Mucosa of descending colon (tissue), 3 donors: ENCODE measurements at regions not wholly inside any gene's neighbourhood (a gene's known extent, or its start where the extent isn't known, plus 50 kb on each side); places are given as distances from the start of the nearest gene placed in this dataset.
A peak's percentile ranks its signal among the peaks of the same experiment; 100 is the strongest.

Experiments used
- ATAC-seq: fragments of 200-7000 bp; cut with Tn5 transposase; one replicate; pipeline ENCODE4 v1.9.1; 2020; ENCODE audit warnings: mild to moderate bottlenecking, moderate library complexity
- DNase-seq, 3 donors: peaks; one replicate each; pipeline ENCODE4 v3.0.0-alpha.2; 2020
- H3K36me3 ChIP-seq: fragments of 200-600 bp; one replicate; pipeline ENCODE4 v1.8.0; 2021; ENCODE audit warnings: low read depth, mild to moderate bottlenecking
- H3K4me1 ChIP-seq: fragments of 200-600 bp; one replicate; pipeline ENCODE4 v1.8.0; 2021; ENCODE audit warnings: low read depth, mild to moderate bottlenecking
- H3K4me3 ChIP-seq: fragments of 200-600 bp; one replicate; pipeline ENCODE4 v1.8.0; 2021; ENCODE audit warnings: mild to moderate bottlenecking
- H3K9me3 ChIP-seq: fragments of 200-600 bp; one replicate; pipeline ENCODE4 v1.8.0; 2021; ENCODE audit warnings: mild to moderate bottlenecking
- intact Hi-C, 2 donors: fragments of 100-400 bp; cut with DNase I in 1 of 2; cut with micrococcal nuclease in 1 of 2; formaldehyde crosslinking; loops; one replicate each; pipeline versions ENCODE4 v1.11.0 to v1.11.1; 2022; cut with DNase I, micrococcal nuclease
- TF ChIP-seq, protein P1 (sequence below): fragments of 200-600 bp; IDR thresholded peaks from one replicate; pipeline ENCODE4 v1.8.0; 2022; ENCODE audit warnings: antibody characterized with exemption, mild to moderate bottlenecking
- donor health status: DM: no; HTN: no; CAD: no; lungs with moderate emphysema.
- donor health status: DM: no; HTN: no; CAD: no.
- donor health status: DM: no; HTN: yes; CAD: no.

- no peaks in the 10 kb centered on the region for H3K36me3 ChIP-seq
- intact Hi-C loops, result no loop called here
- no peaks in the 10 kb centered on the region for H3K4me1 ChIP-seq
- H3K9me3 ChIP-seq, result no peaks in the 10 kb centered on the region
- DNase-seq (no peak), ATAC-seq (no peak)
- TF ChIP-seq, protein P1, sequence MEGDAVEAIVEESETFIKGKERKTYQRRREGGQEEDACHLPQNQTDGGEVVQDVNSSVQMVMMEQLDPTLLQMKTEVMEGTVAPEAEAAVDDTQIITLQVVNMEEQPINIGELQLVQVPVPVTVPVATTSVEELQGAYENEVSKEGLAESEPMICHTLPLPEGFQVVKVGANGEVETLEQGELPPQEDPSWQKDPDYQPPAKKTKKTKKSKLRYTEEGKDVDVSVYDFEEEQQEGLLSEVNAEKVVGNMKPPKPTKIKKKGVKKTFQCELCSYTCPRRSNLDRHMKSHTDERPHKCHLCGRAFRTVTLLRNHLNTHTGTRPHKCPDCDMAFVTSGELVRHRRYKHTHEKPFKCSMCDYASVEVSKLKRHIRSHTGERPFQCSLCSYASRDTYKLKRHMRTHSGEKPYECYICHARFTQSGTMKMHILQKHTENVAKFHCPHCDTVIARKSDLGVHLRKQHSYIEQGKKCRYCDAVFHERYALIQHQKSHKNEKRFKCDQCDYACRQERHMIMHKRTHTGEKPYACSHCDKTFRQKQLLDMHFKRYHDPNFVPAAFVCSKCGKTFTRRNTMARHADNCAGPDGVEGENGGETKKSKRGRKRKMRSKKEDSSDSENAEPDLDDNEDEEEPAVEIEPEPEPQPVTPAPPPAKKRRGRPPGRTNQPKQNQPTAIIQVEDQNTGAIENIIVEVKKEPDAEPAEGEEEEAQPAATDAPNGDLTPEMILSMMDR, result no peak
- no peak overlapping the region for H3K4me3 ChIP-seq
Measured at GRCh38 chr7:83857691-83858090, 208.8 kb upstream of the SEMA3E start.

DNA sequence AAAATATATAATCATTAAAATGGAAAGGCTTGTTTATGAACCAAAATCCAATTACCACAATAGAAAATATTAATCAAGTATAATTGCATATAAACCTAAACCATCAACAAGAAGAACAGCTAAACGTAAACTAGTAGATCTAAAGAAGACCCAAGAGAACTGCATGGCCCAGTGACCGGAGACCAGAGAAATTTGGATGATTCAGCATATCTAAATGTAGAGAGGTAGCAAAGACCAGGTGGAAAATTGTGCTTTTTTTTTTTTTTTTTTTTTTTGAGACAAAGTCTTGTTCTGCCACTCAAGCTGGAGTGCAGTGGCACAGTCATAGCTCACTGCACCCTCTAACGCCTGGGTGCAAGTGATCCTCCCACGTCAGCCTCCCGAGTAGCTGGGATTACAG, 207.2 kb upstream of the SEMA3E start:
- ATAC-seq (no peak), DNase-seq (no peak)
- TF ChIP-seq, protein P1, result no peak
- no peaks in the 10 kb centered on the region for H3K36me3 ChIP-seq
- H3K9me3 ChIP-seq, result no peaks in the 10 kb centered on the region
- H3K4me3 ChIP-seq, result no peak overlapping the region
- H3K4me1 ChIP-seq, result no peaks in the 10 kb centered on the region
- intact Hi-C loops, result no loop called here

DNA sequence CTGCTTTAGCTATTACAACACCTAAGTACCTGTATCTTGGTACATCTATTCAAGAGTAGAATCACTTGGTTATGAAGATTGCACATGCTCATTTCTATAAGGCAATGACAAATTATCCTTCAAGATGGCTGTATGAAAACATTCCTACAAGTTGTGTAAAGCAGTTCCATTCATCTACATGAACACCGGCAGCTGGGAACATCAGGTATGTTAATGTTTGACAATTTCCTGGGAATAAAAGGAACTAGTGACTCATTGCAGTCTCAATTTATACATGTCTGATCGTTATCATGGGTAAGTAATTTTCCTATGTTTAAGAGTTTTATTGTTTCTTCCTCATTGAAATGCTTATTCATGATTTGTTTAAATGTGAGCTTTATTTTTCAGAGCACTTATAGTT, 203.2 kb upstream of the SEMA3E start:
- Histone ChIP-seq H3K36me3 (no peaks in the 10 kb centered on the region), H3K4me1 (no peaks in the 10 kb centered on the region), H3K4me3 (no peak overlapping the region), H3K9me3 (no peaks in the 10 kb centered on the region)
- DNase-seq (no peak), ATAC-seq (peak; percentile 91)
- intact Hi-C loops, result no loop called here
- TF ChIP-seq, protein P1, result no peak

GRCh38 chr7:83851551-83851950, 202.6 kb upstream of the SEMA3E start:
- intact Hi-C loops, result no loop called here
- H3K4me3 ChIP-seq, result no peak overlapping the region
- H3K9me3 ChIP-seq, result no peaks in the 10 kb centered on the region
- TF ChIP-seq, protein P1, result no peak
- ATAC-seq, result peak; percentile 31
- H3K4me1 ChIP-seq, result no peaks in the 10 kb centered on the region
- H3K36me3 ChIP-seq, result no peaks in the 10 kb centered on the region
- no peak for DNase-seq

- Histone ChIP-seq H3K9me3 (no peaks in the 10 kb centered on the region), H3K4me3 (no peak overlapping the region), H3K4me1 (no peaks in the 10 kb centered on the region), H3K36me3 (no peaks in the 10 kb centered on the region)
- ATAC-seq, result no peak
- intact Hi-C loops, result no loop called here
- TF ChIP-seq, protein P1, result no peak
- no peak for DNase-seq
Measured at GRCh38 chr7:83850941-83851340, 202.0 kb upstream of the SEMA3E start.

- Histone ChIP-seq H3K4me3 (no peak overlapping the region), H3K36me3 (no peaks in the 10 kb centered on the region), H3K4me1 (no peaks in the 10 kb centered on the region), H3K9me3 (no peaks in the 10 kb centered on the region)
- intact Hi-C loops, result no loop called here
- ATAC-seq (no peak), DNase-seq (no peak)
- TF ChIP-seq, protein P1, result no peak
Measured at GRCh38 chr7:83850125-83850524, 201.2 kb upstream of the SEMA3E start.
